ENCODE measurements at regions not wholly inside any gene's neighbourhood (a gene's known extent, or its start where the extent isn't known, plus 50 kb on each side); places are given as distances from the start of the nearest gene placed in this dataset.

DNA sequence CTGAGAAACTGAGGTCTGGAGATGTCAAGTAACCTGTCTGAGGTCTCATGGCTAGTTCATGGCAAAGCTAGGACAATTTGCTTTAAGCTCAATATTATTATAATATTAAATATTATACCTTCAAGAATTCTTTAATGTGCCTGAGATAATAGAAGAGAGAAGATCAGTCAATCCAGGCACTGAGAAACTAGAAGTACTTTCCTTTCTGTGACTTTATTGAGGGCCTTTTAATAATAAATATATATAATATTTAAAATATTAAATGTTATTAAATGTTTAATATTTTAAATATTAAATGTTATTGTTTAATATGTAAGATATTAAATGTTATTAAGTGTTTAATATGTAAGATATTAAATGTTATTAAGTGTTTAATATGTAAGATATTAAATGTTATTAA is 144.3 kb upstream of the DNAJC19 start:
- H3K36me3 ChIP-seq = no peaks in the 10 kb centered on the region
- H3K9me3 ChIP-seq (ENCODE audit: severe bottlenecking) = no peaks in the 10 kb centered on the region
- no peak for DNase-seq
- TF ChIP-seq, protein P1, sequence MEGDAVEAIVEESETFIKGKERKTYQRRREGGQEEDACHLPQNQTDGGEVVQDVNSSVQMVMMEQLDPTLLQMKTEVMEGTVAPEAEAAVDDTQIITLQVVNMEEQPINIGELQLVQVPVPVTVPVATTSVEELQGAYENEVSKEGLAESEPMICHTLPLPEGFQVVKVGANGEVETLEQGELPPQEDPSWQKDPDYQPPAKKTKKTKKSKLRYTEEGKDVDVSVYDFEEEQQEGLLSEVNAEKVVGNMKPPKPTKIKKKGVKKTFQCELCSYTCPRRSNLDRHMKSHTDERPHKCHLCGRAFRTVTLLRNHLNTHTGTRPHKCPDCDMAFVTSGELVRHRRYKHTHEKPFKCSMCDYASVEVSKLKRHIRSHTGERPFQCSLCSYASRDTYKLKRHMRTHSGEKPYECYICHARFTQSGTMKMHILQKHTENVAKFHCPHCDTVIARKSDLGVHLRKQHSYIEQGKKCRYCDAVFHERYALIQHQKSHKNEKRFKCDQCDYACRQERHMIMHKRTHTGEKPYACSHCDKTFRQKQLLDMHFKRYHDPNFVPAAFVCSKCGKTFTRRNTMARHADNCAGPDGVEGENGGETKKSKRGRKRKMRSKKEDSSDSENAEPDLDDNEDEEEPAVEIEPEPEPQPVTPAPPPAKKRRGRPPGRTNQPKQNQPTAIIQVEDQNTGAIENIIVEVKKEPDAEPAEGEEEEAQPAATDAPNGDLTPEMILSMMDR (IDR thresholded peaks at IDR 0.05; ENCODE audit: low read depth, low read length) = no peak
- H3K27ac ChIP-seq = no peak overlapping the region
- H3K27me3 ChIP-seq (ENCODE audit: insufficient read depth, low read depth, severe bottlenecking) = no peaks in the 10 kb centered on the region
- H3K4me3 ChIP-seq (ENCODE audit: low read depth, low read length) = no peak overlapping the region

DNA sequence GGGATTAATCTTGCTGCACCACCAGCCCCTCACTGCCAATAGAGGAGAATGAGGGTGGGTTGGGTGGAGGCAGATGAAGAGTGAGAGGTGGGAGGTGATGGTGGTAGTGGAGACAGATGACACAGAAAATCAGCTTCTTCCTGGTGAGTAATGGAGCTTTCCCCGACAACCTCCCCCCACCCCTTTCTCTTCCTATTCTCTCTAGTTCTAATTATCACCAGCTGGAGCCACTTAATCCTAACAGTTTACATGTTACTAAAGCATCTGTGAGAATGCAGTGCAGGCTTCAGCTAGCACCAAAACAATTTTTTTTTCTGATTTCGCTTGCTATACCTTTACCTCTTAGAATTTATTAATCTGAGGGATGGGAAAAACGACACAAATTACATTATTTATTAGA is 116.1 kb upstream of the DNAJC19 start:
- no peak overlapping the region for H3K4me3 ChIP-seq (ENCODE audit: low read depth, low read length)
- DNase-seq = peak; percentile 44
- H3K27me3 ChIP-seq (ENCODE audit: insufficient read depth, low read depth, severe bottlenecking) = no peaks in the 10 kb centered on the region
- no peak overlapping the region for H3K27ac ChIP-seq
- H3K36me3 ChIP-seq = no peaks in the 10 kb centered on the region
- no peaks in the 10 kb centered on the region for H3K9me3 ChIP-seq (ENCODE audit: severe bottlenecking)
- TF ChIP-seq, protein P1 (IDR thresholded peaks at IDR 0.05; ENCODE audit: low read depth, low read length) = no peak

DNA sequence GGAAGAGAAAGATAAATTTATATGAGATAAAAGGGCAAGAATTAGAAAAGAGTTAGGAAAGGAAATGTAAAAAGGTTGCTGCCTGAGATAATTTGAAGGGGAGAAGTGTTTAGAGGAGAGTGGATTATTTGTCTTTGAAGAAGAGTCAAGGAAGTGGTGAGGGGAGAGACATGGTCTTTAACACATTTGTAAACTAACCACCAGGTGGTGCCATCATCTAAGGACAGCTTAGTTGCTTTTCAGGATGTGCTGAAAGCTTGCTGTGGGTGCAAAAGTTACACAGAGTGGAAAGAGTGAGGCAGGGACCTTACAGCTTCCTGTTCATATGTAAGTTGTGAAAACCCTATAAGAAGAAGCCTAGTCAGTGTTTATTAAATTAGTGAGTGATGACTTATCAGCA is 114.1 kb upstream of the DNAJC19 start:
- peak; percentile 47 for DNase-seq
- H3K4me3 ChIP-seq (ENCODE audit: low read depth, low read length) = no peak overlapping the region
- H3K27ac ChIP-seq = no peak overlapping the region
- TF ChIP-seq, protein P1 (IDR thresholded peaks at IDR 0.05; ENCODE audit: low read depth, low read length) = peak; percentile 68
- no peaks in the 10 kb centered on the region for H3K27me3 ChIP-seq (ENCODE audit: insufficient read depth, low read depth, severe bottlenecking)
- no peaks in the 10 kb centered on the region for H3K36me3 ChIP-seq
- H3K9me3 ChIP-seq (ENCODE audit: severe bottlenecking) = no peaks in the 10 kb centered on the region

DNA sequence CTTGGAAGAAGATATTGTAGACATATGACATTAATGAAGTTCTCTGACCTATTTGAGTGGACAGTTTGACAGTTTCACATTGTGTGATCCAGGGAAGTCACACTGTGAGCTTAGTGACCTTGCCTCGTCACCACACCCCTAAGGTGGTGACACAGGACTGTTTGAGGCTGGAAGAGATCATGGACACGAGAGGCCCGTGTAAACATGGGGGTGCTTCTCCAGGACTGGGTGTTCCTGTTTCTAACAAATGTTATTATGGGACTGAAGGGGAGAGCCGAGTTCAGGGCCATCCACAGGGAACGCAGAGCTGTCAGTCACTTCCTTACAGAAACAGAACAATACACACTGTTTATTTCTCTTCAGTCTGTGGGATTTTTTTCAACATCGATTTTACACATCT is 96.5 kb upstream of the DNAJC19 start:
- Histone ChIP-seq H3K36me3 (no peaks in the 10 kb centered on the region), H3K4me3 (ENCODE audit: low read depth, low read length) (no peak overlapping the region), H3K27ac (no peak overlapping the region), H3K9me3 (ENCODE audit: severe bottlenecking) (peaks cover 4% of the 10 kb centered on the region), H3K27me3 (ENCODE audit: insufficient read depth, low read depth, severe bottlenecking) (no peaks in the 10 kb centered on the region)
- no peak for DNase-seq
- TF ChIP-seq, protein P1 (IDR thresholded peaks at IDR 0.05; ENCODE audit: low read depth, low read length) = no peak

DNA sequence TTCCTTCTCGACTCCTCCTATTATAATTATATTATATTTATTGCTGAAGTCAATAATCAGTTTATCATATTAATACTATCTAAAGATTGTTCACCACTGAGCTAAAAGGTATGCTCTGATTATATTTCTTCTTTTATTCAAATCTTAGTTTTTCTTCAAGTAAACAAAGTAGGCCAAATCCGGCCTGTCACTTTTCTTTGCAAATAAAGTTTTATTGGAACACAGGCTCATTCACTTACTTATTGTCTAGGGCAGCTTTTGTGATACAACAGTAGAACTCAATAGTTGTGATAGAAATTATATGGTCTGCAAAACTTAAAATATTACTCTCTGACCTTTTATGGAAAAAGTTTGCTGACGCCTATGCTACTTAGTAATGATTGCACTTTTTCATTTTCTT is 92.4 kb upstream of the DNAJC19 start:
- Histone ChIP-seq H3K27me3 (ENCODE audit: insufficient read depth, low read depth, severe bottlenecking) (no peaks in the 10 kb centered on the region), H3K36me3 (no peaks in the 10 kb centered on the region), H3K27ac (no peak overlapping the region), H3K4me3 (ENCODE audit: low read depth, low read length) (no peak overlapping the region), H3K9me3 (ENCODE audit: severe bottlenecking) (no peaks in the 10 kb centered on the region)
- TF ChIP-seq, protein P1 (IDR thresholded peaks at IDR 0.05; ENCODE audit: low read depth, low read length) = no peak
- DNase-seq = no peak

DNA sequence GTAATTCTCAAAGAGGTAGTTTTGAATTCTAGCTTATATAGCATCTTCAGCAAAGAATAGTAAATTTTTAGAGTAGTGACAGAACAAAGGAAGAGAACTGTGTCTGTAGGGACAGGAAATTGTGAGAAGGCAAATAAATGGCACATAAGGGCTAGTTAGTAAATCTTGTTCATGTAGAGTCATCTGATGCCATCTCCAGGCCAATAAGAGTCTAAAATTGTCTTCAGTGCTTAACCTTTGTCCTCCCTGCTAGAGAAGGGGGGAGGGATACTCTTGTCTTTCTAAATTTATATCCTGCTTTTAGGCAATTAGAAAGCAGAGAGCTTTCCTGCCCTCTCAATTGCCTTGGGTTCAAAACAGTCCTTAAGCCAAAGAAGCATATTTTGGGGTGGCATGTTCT is 87.0 kb upstream of the DNAJC19 start:
- Histone ChIP-seq H3K36me3 (no peaks in the 10 kb centered on the region), H3K27ac (peak overlapping the region; percentile 42), H3K27me3 (ENCODE audit: insufficient read depth, low read depth, severe bottlenecking) (no peaks in the 10 kb centered on the region), H3K9me3 (ENCODE audit: severe bottlenecking) (no peaks in the 10 kb centered on the region), H3K4me3 (ENCODE audit: low read depth, low read length) (no peak overlapping the region)
- no peak for DNase-seq
- TF ChIP-seq, protein P1 (IDR thresholded peaks at IDR 0.05; ENCODE audit: low read depth, low read length) = no peak
